Colonic mucosa (tissue), 4 donors: ENCODE measurements at regions not wholly inside any gene's neighbourhood (a gene's known extent, or its start where the extent isn't known, plus 50 kb on each side); places are given as distances from the start of the nearest gene placed in this dataset.
"Not testable (repeated sequence)": the region's sequence is repeated elsewhere in the genome, so short reads cannot be mapped to it uniquely, and the experiment has no call there.

Experiments
- DNase-seq: peaks from one replicate; pipeline ENCODE4 v3.0.0-alpha.2; 2020
- H3K27ac ChIP-seq: fragments of 200-600 bp; one replicate; pipeline ENCODE4 v1.8.0; 2021
- H3K27me3 ChIP-seq: fragments of 200-600 bp; one replicate; pipeline ENCODE4 v1.8.0; 2021
- H3K36me3 ChIP-seq: fragments of 200-600 bp; one replicate; pipeline ENCODE4 v1.8.0; 2021
- H3K4me1 ChIP-seq: fragments of 200-600 bp; one replicate; pipeline ENCODE4 v1.8.0; 2021; ENCODE audit warnings: mild to moderate bottlenecking
- H3K4me3 ChIP-seq: fragments of 200-600 bp; one replicate; pipeline ENCODE4 v1.8.0; 2021
- H3K9ac ChIP-seq, 2 donors: one replicate each; pipeline ENCODE4 v1.7.0; 2013; ENCODE audit warnings: control low read depth in 2 of 2, low read depth in 2 of 2, low read length in 2 of 2
- H3K9me3 ChIP-seq: fragments of 200-600 bp; one replicate; pipeline ENCODE4 v1.8.0; 2021
- CTCF ChIP-seq: fragments of 200-600 bp; IDR thresholded peaks from one replicate; pipeline ENCODE4 v1.8.0; 2022; ENCODE audit warnings: antibody characterized with exemption, mild to moderate bottlenecking
- intact Hi-C: fragments of 100-400 bp; cut with DNase I; formaldehyde crosslinking; loops from one replicate; pipeline ENCODE4 v1.14.1; 2022
- donor health status: healthy.
- donor health status: DM: no; HTN: no; CAD: no.
- donor health status: DM: no; HTN: no; CAD: no.

- H3K9ac ChIP-seq: no peak overlapping the region
- no peaks in the 10 kb centered on the region for H3K9me3 ChIP-seq
- DNase-seq: no peak
- H3K27ac ChIP-seq: no peak overlapping the region
- no peaks in the 10 kb centered on the region for H3K4me1 ChIP-seq
- intact Hi-C loops: no loop called here
- H3K4me3 ChIP-seq: no peak overlapping the region
- TF ChIP-seq CTCF: no peak
- H3K27me3 ChIP-seq: no peaks in the 10 kb centered on the region
- no peaks in the 10 kb centered on the region for H3K36me3 ChIP-seq
Measured at GRCh38 chr18:11464129-11464528, 145.3 kb upstream of the SLC35G4 start.

DNA sequence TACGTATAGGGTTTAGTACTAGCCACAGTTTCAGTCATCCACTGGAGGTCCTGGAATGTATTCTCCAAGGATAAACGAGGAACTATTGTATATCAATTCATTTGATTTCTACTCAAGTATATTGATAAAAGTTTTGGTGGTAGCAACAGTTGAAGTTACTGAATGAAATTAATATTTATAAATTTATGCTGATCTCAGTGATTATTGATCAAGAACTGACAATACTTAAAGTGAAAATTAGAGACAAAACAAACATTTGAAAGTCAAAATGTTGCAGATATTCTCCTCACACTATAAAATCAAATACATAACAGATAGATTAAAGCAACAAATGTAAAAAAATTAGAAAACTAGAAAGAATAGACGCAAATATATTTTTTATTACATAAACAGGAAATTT lies 150.9 kb upstream of the SLC35G4 start:
- H3K27ac ChIP-seq: no peak overlapping the region
- no peak for DNase-seq
- no peaks in the 10 kb centered on the region for H3K36me3 ChIP-seq
- no peaks in the 10 kb centered on the region for H3K4me1 ChIP-seq
- intact Hi-C loops: no loop called here
- H3K27me3 ChIP-seq: no peaks in the 10 kb centered on the region
- H3K9me3 ChIP-seq: no peaks in the 10 kb centered on the region
- no peak for TF ChIP-seq CTCF
- no peak overlapping the region for H3K4me3 ChIP-seq
- no peak overlapping the region for H3K9ac ChIP-seq

DNA sequence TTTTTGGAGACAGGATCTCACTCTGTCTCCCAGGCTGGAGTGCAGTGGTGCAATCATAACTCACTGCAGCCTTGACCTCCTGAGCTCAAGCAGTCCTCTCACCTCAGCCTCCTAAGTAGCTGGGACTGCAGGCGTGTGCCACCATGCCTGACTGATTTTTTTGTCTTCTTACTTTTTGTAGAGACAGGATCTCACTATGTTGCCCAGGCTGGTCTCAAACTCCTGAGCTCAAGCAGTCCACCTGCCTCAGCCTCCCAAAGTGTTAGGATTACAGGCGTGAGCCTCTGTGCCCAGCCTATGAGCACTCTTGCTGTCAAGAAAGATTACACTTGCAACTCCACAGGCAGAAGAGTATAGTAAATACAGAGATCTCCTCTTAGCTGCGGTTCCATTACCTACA lies 151.5 kb upstream of the SLC35G4 start:
- DNase-seq, H3K27me3 ChIP-seq, H3K36me3 ChIP-seq, H3K9ac ChIP-seq, intact Hi-C loops, H3K9me3 ChIP-seq, H3K27ac ChIP-seq, H3K4me1 ChIP-seq, H3K4me3 ChIP-seq: not testable (repeated sequence)

GRCh38 chr18:11454040-11454439 lies 155.4 kb upstream of the SLC35G4 start:
- Histone ChIP-seq H3K4me3 (no peak overlapping the region), H3K27ac (no peak overlapping the region), H3K27me3 (no peaks in the 10 kb centered on the region), H3K9ac (no peak overlapping the region), H3K9me3 (no peaks in the 10 kb centered on the region), H3K36me3 (no peaks in the 10 kb centered on the region), H3K4me1 (no peaks in the 10 kb centered on the region)
- no peak for DNase-seq
- no peak for TF ChIP-seq CTCF
- intact Hi-C loops: no loop called here

DNA sequence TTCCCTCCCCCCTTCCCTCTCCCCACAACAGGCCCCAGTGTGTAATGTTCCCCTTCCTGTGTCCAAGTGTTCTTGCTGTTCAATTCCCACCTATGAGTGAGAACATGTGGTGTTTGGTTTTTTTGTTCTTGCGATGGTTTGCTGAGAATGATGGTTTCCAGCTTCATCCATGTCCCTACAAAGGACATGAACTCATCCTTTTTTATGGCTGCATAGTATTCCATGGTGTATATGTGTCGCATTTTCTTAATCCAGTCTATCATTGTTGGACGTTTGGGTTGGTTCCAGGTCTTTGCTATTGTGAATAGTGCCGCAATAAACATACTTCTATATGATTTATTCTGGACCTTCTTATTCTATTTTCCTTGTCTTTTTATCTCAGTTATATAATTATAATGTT lies 165.2 kb upstream of the SLC35G4 start:
- H3K4me1 ChIP-seq, H3K9me3 ChIP-seq, H3K27me3 ChIP-seq, H3K9ac ChIP-seq, intact Hi-C loops, H3K27ac ChIP-seq, H3K4me3 ChIP-seq, H3K36me3 ChIP-seq, DNase-seq: not testable (repeated sequence)

- intact Hi-C loops: no loop called here
- Histone ChIP-seq H3K9me3 (no peaks in the 10 kb centered on the region), H3K36me3 (no peaks in the 10 kb centered on the region), H3K4me1 (no peaks in the 10 kb centered on the region), H3K27ac (no peak overlapping the region), H3K4me3 (no peak overlapping the region), H3K27me3 (no peaks in the 10 kb centered on the region), H3K9ac (no peak overlapping the region)
- no peak for DNase-seq
- TF ChIP-seq CTCF: no peak
Measured at GRCh38 chr18:11437046-11437445, 172.3 kb upstream of the SLC35G4 start.

GRCh38 chr18:11432360-11432811 lies 177.0 kb upstream of the SLC35G4 start:
- Histone ChIP-seq H3K4me1 (no peaks in the 10 kb centered on the region), H3K36me3 (no peaks in the 10 kb centered on the region), H3K9ac (no peak overlapping the region), H3K27ac (no peak overlapping the region), H3K4me3 (no peak overlapping the region), H3K27me3 (no peaks in the 10 kb centered on the region), H3K9me3 (no peaks in the 10 kb centered on the region)
- DNase-seq: no peak
- intact Hi-C loops: no loop called here
- TF ChIP-seq CTCF: no peak
